ENCODE measurements at regions not wholly inside any gene's neighbourhood (a gene's known extent, or its start where the extent isn't known, plus 50 kb on each side); places are given as distances from the start of the nearest gene placed in this dataset.

DNA sequence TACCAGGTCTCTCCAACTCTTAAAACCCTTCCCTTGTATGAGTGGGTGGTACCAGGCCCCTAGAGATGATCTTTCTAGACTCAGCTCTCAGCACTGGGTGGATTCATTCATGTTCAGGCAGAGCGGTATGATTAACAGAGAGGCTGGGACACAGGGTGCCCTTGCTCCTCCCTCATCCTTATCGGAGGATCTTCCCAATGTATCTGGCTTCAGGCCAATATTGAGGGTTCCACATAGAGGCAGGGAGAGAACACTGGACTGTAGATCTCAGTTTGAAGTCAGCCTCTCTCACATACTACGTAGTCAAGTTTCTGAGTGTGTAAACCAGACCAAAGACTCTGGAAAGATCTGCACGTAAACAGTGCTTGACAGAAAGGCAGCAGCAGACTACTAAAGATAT lies 366.2 kb downstream of the DHX35 start:
- DNase-seq: no peak
- Mint-ChIP-seq H3K27me3 (peaks cover 7% of the 10 kb centered on the region), H3K9me3 (no peaks in the 10 kb centered on the region), H3K4me3 (no peak overlapping the region), H3K27ac (no peak overlapping the region), H3K36me3 (ENCODE audit: low read depth) (no peaks in the 10 kb centered on the region), H3K4me1 (ENCODE audit: low read depth) (no peaks in the 10 kb centered on the region)

DNA sequence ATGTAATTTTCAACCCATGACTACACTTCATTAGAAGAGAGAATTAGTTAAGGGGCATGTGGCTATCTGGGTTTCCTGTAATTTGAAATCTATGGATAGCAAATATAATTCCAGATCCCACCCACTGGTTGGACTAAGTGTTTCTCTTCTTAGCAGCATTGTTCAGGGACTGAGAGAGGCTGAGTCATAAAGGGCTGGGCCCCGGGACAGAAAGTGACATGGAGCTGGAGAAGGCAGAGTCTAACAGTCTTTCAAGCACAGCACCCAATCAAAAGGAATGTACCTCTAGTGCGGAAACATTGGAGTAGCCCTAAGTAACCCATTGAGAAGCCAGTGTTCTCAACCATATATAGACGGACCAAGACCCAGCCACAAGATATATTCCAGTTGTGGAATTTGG lies 363.9 kb downstream of the DHX35 start:
- Mint-ChIP-seq H3K9me3 (no peaks in the 10 kb centered on the region), H3K36me3 (ENCODE audit: low read depth) (no peaks in the 10 kb centered on the region), H3K4me1 (ENCODE audit: low read depth) (no peaks in the 10 kb centered on the region), H3K27ac (no peak overlapping the region), H3K4me3 (no peak overlapping the region), H3K27me3 (peaks cover 7% of the 10 kb centered on the region)
- DNase-seq: no peak

DNA sequence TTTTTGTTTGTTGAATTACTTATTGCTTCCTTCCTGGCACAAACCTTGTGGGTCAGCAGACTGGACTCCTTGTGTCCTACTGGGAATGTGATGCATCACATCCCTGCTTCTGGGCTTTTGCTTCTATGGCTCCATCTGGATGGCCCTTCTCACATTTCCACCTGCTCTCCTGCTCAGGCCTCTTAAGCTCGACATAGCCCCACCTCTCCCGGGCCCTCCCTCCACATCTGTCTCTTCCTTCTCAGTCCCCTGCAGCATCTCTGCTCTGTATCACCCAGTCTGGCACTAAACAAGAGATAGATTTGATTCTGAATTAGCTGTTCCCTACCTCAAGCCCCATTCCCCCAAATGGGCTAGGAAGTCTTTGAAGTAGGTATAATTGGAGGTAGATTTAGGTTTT lies 356.8 kb downstream of the DHX35 start:
- H3K9me3 Mint-ChIP-seq: no peaks in the 10 kb centered on the region
- no peaks in the 10 kb centered on the region for H3K27me3 Mint-ChIP-seq
- DNase-seq: no peak
- H3K4me1 Mint-ChIP-seq (ENCODE audit: low read depth): no peaks in the 10 kb centered on the region
- no peak overlapping the region for H3K27ac Mint-ChIP-seq
- H3K36me3 Mint-ChIP-seq (ENCODE audit: low read depth): no peaks in the 10 kb centered on the region
- no peak overlapping the region for H3K4me3 Mint-ChIP-seq

DNA sequence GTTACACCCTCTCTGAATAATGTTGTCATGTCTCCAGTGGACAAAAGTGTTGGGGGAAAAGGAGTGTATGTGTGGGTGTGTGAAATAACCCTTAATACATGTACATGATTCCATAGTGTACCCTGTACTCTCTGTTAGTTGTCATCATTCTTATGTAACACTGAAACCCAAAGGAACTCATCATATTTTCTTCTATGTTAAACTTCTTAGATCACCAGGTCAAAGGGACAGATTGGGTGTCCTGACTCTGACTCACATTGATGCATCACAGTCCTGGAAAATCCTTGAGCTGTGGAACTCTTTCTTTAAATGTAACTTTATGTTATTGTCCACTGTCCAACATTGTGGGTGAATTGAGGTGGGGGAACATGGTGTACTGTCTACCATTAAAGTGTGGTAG lies 350.5 kb downstream of the DHX35 start:
- H3K27me3 Mint-ChIP-seq: peaks cover 4% of the 10 kb centered on the region
- no peaks in the 10 kb centered on the region for H3K4me1 Mint-ChIP-seq (ENCODE audit: low read depth)
- H3K4me3 Mint-ChIP-seq: no peak overlapping the region
- H3K9me3 Mint-ChIP-seq: no peaks in the 10 kb centered on the region
- no peaks in the 10 kb centered on the region for H3K36me3 Mint-ChIP-seq (ENCODE audit: low read depth)
- no peak for DNase-seq
- no peak overlapping the region for H3K27ac Mint-ChIP-seq

DNA sequence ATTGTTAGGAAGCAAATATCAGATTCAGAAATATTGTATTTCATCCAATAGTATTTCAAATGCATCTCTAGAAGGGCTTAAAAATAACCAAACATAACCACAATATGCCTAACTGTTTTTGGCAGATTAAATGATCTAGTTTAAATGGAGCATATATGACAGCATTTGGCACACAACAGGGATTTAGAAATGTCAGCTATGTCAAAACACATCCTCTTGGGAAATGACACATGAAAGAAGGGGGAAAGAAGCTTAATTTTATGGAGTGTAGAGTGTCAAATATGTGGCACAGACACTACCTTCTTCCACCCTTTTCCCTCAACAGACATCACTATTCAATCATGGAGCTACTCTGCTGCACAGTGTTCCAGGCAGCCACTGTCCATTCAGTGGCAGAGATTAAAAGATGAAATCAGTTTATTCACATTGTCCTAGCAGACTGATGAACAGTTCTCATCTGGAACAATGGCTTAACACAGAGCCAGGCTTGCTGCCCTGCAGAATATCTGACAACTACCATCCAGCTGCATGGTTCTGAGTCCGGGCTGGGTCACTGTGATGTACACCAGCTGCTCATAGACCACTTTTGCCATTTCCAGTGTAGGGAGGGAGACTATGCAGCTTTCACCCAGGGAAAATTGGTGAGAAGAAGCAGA lies 349.8 kb downstream of the DHX35 start:
- H3K36me3 Mint-ChIP-seq (ENCODE audit: low read depth): no peaks in the 10 kb centered on the region
- peaks cover 4% of the 10 kb centered on the region for H3K27me3 Mint-ChIP-seq
- no peak overlapping the region for H3K4me3 Mint-ChIP-seq
- no peak overlapping the region for H3K27ac Mint-ChIP-seq
- H3K9me3 Mint-ChIP-seq: no peaks in the 10 kb centered on the region
- DNase-seq: no peak
- H3K4me1 Mint-ChIP-seq (ENCODE audit: low read depth): no peaks in the 10 kb centered on the region

DNA sequence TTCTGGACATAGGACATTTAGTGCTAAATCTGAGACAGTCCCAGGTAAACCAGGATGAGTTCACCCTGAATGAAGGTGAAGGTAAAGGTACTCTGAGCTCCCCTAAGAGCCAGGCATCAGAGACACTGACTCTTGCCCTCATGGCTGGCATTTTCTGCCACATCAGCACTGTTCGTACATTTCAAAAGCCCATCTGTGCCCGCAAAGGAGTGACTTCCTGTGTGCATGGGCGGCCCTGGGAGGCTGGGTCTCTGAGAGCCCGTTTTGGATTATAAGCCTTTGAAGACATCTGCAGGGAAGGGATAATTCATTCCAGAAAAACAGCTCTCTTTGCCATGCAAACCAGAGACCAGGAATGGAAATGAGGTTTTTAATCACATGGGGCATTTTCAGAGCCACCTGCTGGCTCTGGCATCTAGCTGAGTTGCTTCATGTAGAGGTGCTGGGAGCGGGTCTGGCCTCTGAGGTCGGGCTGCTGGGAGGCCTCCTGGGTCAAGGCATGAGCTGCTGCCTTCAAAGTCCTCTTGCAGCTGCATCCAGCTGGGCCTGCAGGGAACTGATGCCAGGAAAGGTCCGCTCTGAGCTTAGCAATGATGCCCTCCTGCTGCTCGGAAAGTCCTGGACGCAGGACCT lies 348.3 kb downstream of the DHX35 start:
- Mint-ChIP-seq H3K36me3 (ENCODE audit: low read depth) (no peaks in the 10 kb centered on the region), H3K27ac (no peak overlapping the region), H3K4me1 (ENCODE audit: low read depth) (no peaks in the 10 kb centered on the region), H3K4me3 (no peak overlapping the region), H3K27me3 (peaks cover 4% of the 10 kb centered on the region), H3K9me3 (no peaks in the 10 kb centered on the region)
- no peak for DNase-seq

DNA sequence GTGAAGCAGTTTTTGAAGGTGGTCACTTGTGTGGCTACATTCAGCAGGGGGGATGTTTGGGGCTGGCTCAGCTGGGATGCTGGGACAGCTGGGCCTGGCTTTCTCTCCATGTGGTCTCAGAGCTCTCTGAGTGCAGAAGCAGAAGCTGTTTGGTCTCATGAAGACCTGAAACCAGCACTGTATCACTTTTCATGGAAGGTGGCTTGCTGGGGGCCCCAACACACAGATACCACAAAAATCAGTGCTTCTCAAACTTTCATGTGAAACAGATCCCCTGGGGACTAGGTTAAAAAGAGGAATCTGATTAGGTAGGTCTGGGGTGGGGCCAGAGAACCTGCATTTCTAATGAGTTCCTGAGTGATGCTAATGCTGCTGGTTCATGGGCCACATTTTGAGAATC lies 347.3 kb downstream of the DHX35 start:
- Mint-ChIP-seq H3K27ac (no peak overlapping the region), H3K4me3 (no peak overlapping the region), H3K9me3 (no peaks in the 10 kb centered on the region)

DNA sequence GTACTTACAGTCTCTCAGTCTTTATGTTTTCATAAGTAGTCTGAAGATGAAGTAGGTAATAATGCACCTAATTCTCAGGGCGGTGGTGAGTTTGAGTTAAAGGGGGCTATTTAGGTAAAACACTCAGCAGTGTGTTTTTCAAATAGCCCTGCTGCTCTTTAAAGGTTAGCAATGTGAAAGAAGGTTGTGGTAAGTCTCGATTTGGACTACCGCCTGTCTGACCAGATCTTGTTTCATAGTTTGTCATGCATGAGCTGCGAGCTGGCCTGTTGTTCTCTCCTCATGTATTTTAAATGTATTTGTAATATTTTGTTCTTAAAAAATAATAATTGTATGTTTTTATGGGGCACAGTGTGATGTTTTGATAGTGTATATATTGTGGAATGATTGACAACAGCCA lies 340.2 kb downstream of the DHX35 start:
- no peaks in the 10 kb centered on the region for H3K4me1 Mint-ChIP-seq (ENCODE audit: low read depth)
- H3K9me3 Mint-ChIP-seq: no peaks in the 10 kb centered on the region
- no peak overlapping the region for H3K4me3 Mint-ChIP-seq
- no peak for DNase-seq
- no peaks in the 10 kb centered on the region for H3K27me3 Mint-ChIP-seq
- H3K27ac Mint-ChIP-seq: no peak overlapping the region
- no peaks in the 10 kb centered on the region for H3K36me3 Mint-ChIP-seq (ENCODE audit: low read depth)

More for the DNA sequence above, 347.3 kb downstream of the DHX35 start:
- Mint-ChIP-seq H3K4me1 (ENCODE audit: low read depth) (no peaks in the 10 kb centered on the region), H3K36me3 (ENCODE audit: low read depth) (no peaks in the 10 kb centered on the region), H3K27me3 (peaks cover 4% of the 10 kb centered on the region)
- DNase-seq: no peak

DNA sequence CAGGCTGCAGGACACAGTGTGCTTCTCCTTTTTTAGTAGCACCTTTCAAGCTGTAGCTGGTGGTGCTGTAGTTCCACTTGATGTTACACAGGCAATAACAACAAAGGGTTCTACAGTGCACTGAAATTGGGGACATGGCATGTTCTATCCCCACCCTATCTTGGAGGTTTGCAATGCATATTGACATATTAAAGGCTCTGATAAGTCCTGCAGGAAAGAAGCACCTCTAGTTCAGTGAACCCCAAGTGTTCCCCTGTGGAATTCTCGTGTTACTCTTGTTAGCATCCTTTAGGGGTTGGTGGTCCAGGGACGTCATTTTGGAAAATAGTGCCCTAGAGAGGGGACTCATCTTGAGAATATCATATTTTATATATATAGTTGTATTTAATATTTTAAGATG lies 337.6 kb downstream of the DHX35 start:
- Mint-ChIP-seq H3K27ac (no peak overlapping the region), H3K4me3 (no peak overlapping the region), H3K9me3 (no peaks in the 10 kb centered on the region)

DNA sequence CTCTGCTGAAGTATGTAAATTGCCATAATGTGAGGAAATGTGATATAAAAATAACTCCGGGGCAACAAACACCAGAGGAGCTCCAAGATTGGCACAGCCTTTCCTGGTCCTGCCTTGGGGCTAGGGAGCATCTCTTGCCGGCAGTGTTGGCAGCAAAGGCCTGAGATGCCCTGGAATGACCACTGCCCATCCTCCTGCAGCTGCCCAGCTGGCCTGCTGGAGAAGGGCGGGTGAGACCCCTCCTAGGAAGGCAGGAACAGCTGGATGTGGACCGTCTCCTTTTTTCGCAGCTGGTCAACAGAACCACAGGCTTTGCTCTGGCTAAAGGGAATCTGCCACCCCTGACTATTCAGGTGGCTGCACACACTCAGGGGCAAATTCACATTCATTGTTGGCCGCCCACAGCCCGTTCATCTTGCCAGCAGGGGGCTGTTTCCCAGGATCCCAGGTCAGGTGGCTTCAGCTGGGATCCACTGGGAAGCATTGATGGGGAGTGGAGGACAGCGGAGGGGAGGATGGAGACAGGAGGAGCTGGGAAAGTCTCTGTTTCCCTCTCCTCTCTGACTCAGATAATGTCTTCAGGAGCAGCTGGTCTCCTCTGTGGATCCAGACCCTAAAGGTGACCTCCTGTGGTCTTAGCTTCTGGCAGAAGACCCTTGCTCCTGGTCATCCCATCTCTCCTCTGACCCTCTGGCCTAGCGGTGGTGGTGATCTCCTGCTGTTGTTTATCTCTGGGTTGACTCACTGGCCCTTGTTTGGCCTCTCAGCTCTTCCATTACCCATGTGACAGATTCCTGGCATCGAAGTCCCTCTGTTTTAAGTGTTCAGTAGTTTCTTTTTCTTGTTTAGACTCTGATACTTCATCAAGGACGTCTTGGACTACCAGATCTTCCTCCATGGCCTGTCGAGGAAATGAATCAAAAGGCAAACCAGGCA lies 336.7 kb downstream of the DHX35 start:
- no peak for DNase-seq
- H3K27ac Mint-ChIP-seq: no peak overlapping the region
- H3K4me3 Mint-ChIP-seq: no peak overlapping the region
- no peaks in the 10 kb centered on the region for H3K36me3 Mint-ChIP-seq (ENCODE audit: low read depth)
- H3K27me3 Mint-ChIP-seq: peaks cover 4% of the 10 kb centered on the region
- H3K9me3 Mint-ChIP-seq: no peaks in the 10 kb centered on the region
- H3K4me1 Mint-ChIP-seq (ENCODE audit: low read depth): no peaks in the 10 kb centered on the region

More for the DNA sequence above, 337.6 kb downstream of the DHX35 start:
- peaks cover 4% of the 10 kb centered on the region for H3K27me3 Mint-ChIP-seq
- H3K36me3 Mint-ChIP-seq (ENCODE audit: low read depth): no peaks in the 10 kb centered on the region
- DNase-seq: no peak
- H3K4me1 Mint-ChIP-seq (ENCODE audit: low read depth): no peaks in the 10 kb centered on the region

DNA sequence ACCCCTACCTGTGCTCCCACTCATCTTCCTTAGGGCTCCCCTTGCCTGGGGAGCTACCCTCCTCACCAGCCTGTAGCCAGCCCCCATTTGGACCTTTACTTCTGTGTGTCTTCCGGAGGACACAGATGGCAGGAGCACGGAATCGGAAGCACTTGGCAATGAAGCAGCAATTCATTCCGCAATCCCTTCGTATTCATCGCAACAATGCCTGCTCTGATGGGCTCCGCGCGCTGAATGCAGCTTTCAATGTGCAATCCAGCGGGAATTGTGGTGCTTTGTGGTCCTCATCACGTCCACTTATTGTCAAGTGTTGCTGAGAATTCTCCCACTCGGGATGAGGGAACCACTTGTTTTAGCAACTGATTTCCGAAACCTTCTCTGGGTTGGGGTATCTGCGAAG lies 336.0 kb downstream of the DHX35 start:
- Mint-ChIP-seq H3K4me3 (no peak overlapping the region), H3K4me1 (ENCODE audit: low read depth) (no peaks in the 10 kb centered on the region)

DNA sequence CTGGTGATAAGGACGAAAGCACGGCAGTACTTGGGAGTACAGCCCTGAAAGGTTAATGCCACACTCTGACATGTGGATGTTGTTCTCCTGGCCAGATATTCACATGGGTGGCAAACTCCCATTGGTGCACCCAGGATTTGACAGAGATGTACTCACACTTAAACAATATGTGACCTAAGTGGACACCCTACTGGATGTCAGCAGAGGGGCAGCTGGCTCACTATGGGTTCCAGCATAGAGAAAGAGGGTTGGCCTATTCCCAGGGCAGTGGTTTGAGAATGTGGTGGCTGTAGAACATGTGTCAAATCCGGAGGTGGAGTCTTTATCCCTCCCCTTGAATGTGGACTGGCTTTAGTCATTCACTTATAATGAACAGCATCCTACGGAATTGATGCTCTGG lies 333.2 kb downstream of the DHX35 start:
- Mint-ChIP-seq H3K27me3 (peaks cover 8% of the 10 kb centered on the region), H3K4me1 (ENCODE audit: low read depth) (no peaks in the 10 kb centered on the region), H3K4me3 (no peak overlapping the region), H3K27ac (no peak overlapping the region), H3K9me3 (no peaks in the 10 kb centered on the region), H3K36me3 (ENCODE audit: low read depth) (no peaks in the 10 kb centered on the region)
- no peak for DNase-seq

More for the DNA sequence above, 336.0 kb downstream of the DHX35 start:
- H3K27me3 Mint-ChIP-seq: peaks cover 5% of the 10 kb centered on the region
- H3K36me3 Mint-ChIP-seq (ENCODE audit: low read depth): no peaks in the 10 kb centered on the region
- no peak for DNase-seq
- no peak overlapping the region for H3K27ac Mint-ChIP-seq
- no peaks in the 10 kb centered on the region for H3K9me3 Mint-ChIP-seq

DNA sequence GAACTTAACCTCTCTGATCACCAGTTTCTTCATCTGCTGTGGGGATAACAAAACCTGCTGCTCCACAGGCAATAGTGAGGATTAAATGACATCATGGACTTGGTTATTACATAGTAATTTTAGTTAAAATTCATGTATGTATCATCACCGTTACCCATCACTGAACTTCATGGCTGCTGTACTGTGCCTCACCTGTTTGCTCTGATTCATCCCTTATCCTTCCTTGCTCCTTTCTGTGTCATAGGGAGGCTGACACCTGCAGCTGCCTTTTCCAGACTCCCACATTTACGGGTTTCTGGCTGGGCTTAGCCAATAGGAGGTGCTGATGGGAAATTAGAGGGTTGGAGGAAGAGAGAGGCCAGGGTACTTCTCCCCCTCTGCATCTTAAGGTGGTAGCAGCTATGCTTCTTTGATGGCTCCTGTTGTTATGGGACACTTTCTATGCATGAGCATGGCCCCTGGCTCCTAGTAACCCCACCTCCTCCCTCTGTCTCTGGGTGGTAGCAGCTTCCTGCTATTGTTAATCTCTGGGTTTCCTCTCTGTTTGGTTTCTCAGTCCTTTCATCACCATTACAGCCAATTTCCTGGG lies 332.1 kb downstream of the DHX35 start:
- Mint-ChIP-seq H3K4me3 (no peak overlapping the region), H3K27ac (no peak overlapping the region), H3K4me1 (ENCODE audit: low read depth) (no peaks in the 10 kb centered on the region), H3K36me3 (ENCODE audit: low read depth) (no peaks in the 10 kb centered on the region), H3K27me3 (peaks cover 8% of the 10 kb centered on the region), H3K9me3 (no peaks in the 10 kb centered on the region)
- no peak for DNase-seq

DNA sequence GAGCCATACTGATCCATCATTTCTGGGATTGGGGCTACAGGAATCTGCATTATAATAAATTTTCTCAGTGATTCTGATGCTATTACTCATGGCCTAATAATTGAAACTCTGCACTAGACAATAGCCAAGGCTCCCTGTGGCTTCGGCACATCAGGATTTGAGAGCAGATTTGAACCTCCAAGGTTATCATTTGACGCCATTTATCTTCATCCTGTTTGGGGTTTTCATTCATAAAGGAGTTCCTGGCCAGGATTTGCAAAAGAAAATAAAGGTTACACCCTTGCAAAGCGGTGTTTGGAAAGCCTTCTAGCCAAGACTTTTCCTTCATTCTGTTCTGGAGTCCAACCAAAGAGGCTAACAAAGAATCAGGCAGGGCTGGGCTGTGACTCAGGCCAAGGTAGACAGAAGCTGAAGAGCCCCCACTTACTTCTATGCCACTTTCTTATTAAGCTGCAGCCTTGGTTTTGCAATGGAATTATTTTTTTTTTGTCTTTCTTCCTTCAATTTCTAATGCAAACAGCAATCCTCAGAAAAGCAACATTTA lies 330.1 kb downstream of the DHX35 start:
- no peak for DNase-seq
- Mint-ChIP-seq H3K4me3 (no peak overlapping the region), H3K9me3 (no peaks in the 10 kb centered on the region), H3K36me3 (ENCODE audit: low read depth) (no peaks in the 10 kb centered on the region), H3K27me3 (peaks cover 8% of the 10 kb centered on the region), H3K27ac (no peak overlapping the region), H3K4me1 (ENCODE audit: low read depth) (no peaks in the 10 kb centered on the region)
